Colon (tissue), 2 donors: ENCODE measurements at regions not wholly inside any gene's neighbourhood (a gene's known extent, or its start where the extent isn't known, plus 50 kb on each side); places are given as distances from the start of the nearest gene placed in this dataset.
"Not testable (repeated sequence)": the region's sequence is repeated elsewhere in the genome, so short reads cannot be mapped to it uniquely, and the experiment has no call there.

Source experiments
- FAIRE-seq: peaks from 2 replicates; lab custom pipeline; 2012; peaks lifted over from hg19 to GRCh38; lab: Jason Lieb, UNC
- donor health status: control.
- donor health status: control.

GRCh38 chr4:24000470-24000831, 110.6 kb upstream of the PPARGC1A start:
- FAIRE-seq: no peak

DNA sequence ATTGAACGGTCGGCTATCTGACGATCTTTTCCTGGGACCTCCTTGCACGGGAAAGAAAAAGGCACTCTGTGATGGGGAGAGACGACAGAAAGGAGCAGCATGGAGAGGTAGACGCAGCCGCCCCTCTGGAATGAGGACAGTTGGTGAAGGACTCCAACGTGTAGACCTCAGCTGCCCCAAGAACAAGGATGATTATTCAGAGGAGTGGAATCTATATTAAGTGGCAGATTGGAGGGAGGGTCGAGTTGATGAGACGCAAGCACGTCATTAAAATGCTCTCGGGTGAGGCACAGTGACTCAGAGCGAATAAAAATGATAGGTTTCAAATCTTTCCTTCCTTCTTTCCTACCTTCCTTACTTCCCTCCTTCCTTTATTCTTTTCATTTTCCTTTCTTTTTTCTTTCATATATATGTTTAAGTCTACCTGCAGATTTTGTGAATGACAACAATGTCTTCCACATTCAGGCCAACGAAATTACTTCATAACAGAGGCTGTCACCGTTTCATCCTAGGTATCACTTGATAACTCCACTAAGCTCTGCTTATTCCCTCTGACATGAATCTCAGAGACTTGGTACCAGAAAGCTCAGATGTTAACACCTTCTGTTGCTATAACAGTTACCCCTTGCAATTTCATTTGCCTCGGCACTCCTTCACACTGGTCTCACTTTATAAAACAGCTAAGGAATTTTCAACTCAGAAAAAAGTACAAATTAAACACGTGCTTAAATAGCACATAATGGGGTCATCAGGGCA, 110.0 kb upstream of the PPARGC1A start:
- no peak for FAIRE-seq

- FAIRE-seq: no peak
These were observed 103.5 kb upstream of the PPARGC1A start for GRCh38 chr4:23993373-23993772.

GRCh38 chr4:23991444-23991843, 101.6 kb upstream of the PPARGC1A start:
- no peak for FAIRE-seq

DNA sequence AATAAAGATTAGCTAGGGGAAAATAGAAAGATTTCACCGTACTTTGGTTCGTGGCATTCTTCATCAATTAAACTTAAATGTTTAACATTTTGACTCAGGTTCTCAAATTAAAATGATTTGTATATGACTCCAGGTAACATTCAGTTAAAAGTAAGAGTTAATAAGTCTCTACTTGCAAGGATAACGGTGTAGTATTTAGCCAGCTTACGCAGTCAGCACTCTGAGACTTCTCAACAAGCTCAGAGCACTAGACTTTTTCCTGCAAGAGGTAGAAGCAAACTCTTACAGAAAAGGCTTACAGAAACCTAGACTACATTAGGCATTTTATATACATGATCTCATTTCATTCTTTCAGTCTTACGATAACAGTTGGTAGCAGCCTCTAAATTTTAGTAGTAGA, 96.4 kb upstream of the PPARGC1A start:
- no peak for FAIRE-seq

- no peak for FAIRE-seq
These were observed 91.5 kb upstream of the PPARGC1A start for GRCh38 chr4:23981328-23981727.

GRCh38 chr4:23979534-23979933, 89.7 kb upstream of the PPARGC1A start:
- FAIRE-seq: no peak

- no peak for FAIRE-seq
These were observed 88.2 kb upstream of the PPARGC1A start for GRCh38 chr4:23978002-23978401.

DNA sequence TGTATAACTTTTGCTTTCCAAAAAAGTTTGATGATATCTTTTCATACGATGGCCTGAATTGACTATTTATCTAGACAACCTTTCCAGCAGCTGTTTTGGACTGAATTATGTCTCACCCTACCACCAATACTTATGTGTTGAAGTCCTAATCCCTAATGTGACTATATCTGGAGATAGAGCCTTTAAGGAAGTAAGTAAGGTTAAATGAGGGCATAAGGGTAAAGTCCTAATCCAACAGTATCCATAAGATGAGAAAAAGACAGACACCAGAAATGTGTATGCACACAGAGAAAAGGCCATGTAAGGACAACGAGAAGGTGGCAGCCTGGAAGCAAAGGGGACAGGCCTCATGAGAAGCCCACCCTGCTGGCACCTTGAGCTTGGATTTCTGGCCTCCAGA, 86.6 kb upstream of the PPARGC1A start:
- FAIRE-seq: no peak

DNA sequence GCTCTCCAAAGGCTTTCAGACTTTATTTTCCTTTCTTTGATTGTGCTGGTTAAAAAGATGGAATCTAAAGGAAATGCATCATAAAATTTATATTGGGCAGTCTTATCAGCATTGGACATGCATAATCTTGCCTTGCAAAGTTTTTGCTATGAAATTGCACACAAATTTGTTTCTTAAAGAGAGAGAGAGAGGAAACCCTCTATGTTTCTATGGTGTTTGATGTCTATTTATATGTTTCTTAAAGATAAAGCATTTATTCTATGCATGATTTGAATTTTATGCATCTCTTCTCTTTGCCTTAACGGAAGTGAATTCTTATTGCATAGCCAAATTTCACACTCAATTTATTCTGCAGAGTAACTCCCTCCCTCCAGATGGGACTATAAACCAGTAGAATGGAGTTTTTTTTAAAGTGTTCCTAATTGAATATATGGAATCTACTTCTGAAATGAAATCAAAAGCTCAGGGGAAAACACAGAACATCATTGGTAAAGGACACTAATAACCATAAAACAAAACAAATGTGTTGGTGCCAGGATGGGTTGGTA, 83.5 kb upstream of the PPARGC1A start:
- no peak for FAIRE-seq

- FAIRE-seq: no peak
These were observed 83.0 kb upstream of the PPARGC1A start for GRCh38 chr4:23972805-23973204.

GRCh38 chr4:23972187-23972586, 82.3 kb upstream of the PPARGC1A start:
- no peak for FAIRE-seq

DNA sequence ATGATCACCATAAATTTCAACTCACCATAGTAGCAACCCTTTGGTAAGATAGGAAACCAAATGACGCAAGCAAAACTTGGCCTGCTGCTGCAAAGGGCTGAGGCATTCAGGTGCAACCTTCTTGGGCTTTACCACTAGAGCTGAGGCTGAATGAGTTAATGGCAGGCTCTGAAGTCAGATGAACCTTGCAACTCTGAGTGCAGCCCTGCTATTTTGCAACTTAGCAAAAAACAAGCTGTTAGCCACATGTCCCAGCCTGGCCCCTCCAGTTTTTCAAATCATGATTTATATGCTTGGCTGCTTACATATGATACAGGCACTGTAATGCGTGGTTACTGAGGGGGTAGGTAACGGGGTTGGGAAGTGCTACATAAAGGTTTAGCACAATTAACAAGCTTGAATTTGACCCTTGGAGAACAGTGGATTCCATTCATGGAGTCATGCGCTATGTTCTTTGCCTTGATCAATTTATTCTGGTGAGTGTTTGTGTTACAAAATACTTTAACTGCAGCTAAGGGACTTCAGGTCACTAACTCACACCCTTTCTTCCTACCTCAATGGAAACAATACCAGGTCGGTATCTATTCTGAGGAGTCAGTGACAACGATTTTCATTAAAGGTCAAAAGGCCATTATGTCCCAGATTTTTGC, 80.5 kb upstream of the PPARGC1A start:
- FAIRE-seq: no peak

DNA sequence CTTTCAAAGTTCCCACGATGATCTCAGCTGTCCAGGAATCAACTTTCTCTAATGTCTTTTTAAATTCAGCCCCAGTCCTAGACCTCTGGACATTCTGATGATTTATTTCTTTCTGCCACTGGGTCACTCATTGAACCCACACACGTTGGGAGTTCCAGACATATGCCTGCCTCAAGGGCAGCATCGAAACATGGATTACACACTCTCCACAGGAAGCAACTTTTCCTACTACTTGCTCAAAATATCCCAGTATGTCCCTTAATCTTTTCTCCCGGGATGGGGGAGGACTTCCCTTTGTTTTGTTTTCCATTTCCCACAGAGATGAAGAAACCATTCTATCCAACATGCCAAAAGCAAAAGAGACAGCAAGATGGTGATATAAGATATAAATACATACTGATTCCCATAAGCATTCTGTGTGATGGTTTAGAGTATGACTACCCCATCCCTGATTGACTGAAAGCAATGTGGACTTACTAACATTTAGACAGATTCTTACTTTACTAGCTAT, 79.8 kb upstream of the PPARGC1A start:
- FAIRE-seq: no peak

GRCh38 chr4:23967281-23967680, 77.4 kb upstream of the PPARGC1A start:
- FAIRE-seq: no peak

- no peak for FAIRE-seq
These were observed 76.9 kb upstream of the PPARGC1A start for GRCh38 chr4:23966725-23967124.

DNA sequence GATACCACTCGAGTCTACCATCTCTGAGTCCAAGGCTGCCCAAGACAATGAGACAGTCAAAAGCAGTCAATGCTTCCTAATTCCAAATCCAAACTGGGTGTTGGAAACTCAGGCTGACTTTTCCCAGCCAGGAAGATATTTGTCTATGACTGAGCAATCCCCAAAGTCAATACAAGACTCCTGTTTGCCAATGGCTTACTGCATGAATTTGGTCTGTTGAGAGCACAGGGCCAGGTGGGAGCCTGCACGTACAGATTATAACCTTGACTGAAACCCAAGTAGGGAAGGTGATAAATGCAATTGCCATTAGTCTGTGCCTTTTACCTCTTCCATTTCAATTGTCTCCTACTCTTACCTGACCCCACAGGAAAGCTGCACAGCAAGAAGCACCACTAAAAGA, 72.6 kb upstream of the PPARGC1A start:
- FAIRE-seq: no peak

DNA sequence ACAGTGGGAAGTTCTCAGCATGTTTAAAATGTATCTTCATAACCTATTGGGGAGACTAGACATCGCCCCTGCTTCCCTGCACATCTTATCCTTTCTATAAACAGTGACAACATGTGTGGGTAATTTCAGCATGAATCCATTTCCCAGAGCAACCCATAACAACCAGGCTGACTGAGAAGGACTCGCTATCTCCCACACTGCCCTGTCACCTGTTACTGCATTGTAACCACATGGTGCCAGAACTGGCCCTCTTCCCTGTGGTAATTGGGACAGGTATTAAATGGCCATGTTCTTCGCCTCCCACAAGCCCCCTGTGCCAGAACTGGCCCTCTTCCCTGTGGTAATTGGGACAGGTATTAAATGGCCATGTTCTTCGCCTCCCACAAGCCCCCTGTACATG, 71.5 kb upstream of the PPARGC1A start:
- not testable (repeated sequence) for FAIRE-seq

- FAIRE-seq: no peak
These were observed 69.7 kb upstream of the PPARGC1A start for GRCh38 chr4:23959396-23960148.

DNA sequence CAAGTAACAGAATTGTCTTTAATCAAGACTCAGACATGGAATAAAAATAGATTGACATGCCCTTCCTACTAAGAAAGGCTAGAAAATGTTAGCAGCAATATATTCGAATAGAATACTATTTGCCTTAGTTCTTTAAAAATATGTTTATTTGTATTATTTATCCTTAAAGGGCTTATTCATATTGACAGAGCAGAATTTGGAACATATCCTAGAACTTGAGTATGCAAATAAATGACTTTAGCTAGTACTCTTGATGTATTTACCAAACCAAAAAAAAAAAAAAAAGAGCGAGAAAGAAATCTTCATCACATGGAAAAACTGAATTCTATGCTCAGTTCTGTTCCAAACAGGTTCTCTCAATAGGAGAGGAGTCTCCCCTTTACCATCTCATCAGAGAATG, 68.9 kb upstream of the PPARGC1A start:
- FAIRE-seq: no peak

GRCh38 chr4:23957465-23957864, 67.6 kb upstream of the PPARGC1A start:
- no peak for FAIRE-seq

- FAIRE-seq: no peak
These were observed 66.9 kb upstream of the PPARGC1A start for GRCh38 chr4:23956601-23957364.
